GM06990 (cell line): ENCODE measurements at regions not wholly inside any gene's neighbourhood (a gene's known extent, or its start where the extent isn't known, plus 50 kb on each side); places are given as distances from the start of the nearest gene placed in this dataset.

Experiments
- DNase-seq: peaks from one replicate; pipeline ENCODE4 v3.0.0-alpha.2; 2011; ENCODE audit not compliant: insufficient read length; ENCODE audit errors: extremely low read depth
- H3K27me3 ChIP-seq: replicated peaks from 2 replicates; pipeline ENCODE4 v1.6.0; 2011; ENCODE audit warnings: low read length; ENCODE audit not compliant: control insufficient read depth, insufficient read depth
- H3K36me3 ChIP-seq: 2 replicates; pipeline ENCODE4 v1.5.1; 2011; ENCODE audit warnings: low read length; ENCODE audit not compliant: control insufficient read depth, insufficient read depth
- H3K4me3 ChIP-seq: replicated peaks from 2 replicates; pipeline ENCODE4 v1.5.1; 2011; ENCODE audit warnings: low read depth, mild to moderate bottlenecking, control low read depth, low read length
- CTCF ChIP-seq: IDR thresholded peaks from 2 replicates; pipeline ENCODE4 v1.5.1; 2011; ENCODE audit warnings: low read length, control low read depth, mild to moderate bottlenecking, inconsistent platforms; ENCODE audit not compliant: insufficient read depth, poor library complexity, severe bottlenecking

- TF ChIP-seq CTCF, result no peak
- no peak for DNase-seq
- no peaks in the 10 kb centered on the region for H3K27me3 ChIP-seq
- no peak overlapping the region for H3K4me3 ChIP-seq
- no peaks in the 10 kb centered on the region for H3K36me3 ChIP-seq
Observed at GRCh38 chr5:3963652-3964051, 368.0 kb downstream of the IRX1 start.

- no peak for TF ChIP-seq CTCF
- no peak for DNase-seq
- no peak overlapping the region for H3K4me3 ChIP-seq
- no peaks in the 10 kb centered on the region for H3K27me3 ChIP-seq
- H3K36me3 ChIP-seq, result no peaks in the 10 kb centered on the region
Observed at GRCh38 chr5:3980156-3980555, 384.5 kb downstream of the IRX1 start.

- no peak for DNase-seq
- H3K36me3 ChIP-seq, result no peaks in the 10 kb centered on the region
- no peaks in the 10 kb centered on the region for H3K27me3 ChIP-seq
- no peak for TF ChIP-seq CTCF
- no peak overlapping the region for H3K4me3 ChIP-seq
Observed at GRCh38 chr5:3987867-3988266, 392.2 kb downstream of the IRX1 start.

GRCh38 chr5:3993856-3994473, 398.3 kb downstream of the IRX1 start:
- DNase-seq, result no peak
- no peaks in the 10 kb centered on the region for H3K27me3 ChIP-seq
- TF ChIP-seq CTCF, result no peak
- no peaks in the 10 kb centered on the region for H3K36me3 ChIP-seq
- no peak overlapping the region for H3K4me3 ChIP-seq

- Histone ChIP-seq H3K36me3 (no peaks in the 10 kb centered on the region), H3K27me3 (no peaks in the 10 kb centered on the region), H3K4me3 (no peak overlapping the region)
- no peak for DNase-seq
- no peak for TF ChIP-seq CTCF
Observed at GRCh38 chr5:3994628-3995027, 399.0 kb downstream of the IRX1 start.

GRCh38 chr5:3995954-3996619, 400.5 kb downstream of the IRX1 start:
- no peak for DNase-seq
- Histone ChIP-seq H3K36me3 (no peaks in the 10 kb centered on the region), H3K27me3 (no peaks in the 10 kb centered on the region), H3K4me3 (no peak overlapping the region)
- TF ChIP-seq CTCF, result no peak
